OCI-LY1 (cell line): ENCODE measurements at regions not wholly inside any gene's neighbourhood (a gene's known extent, or its start where the extent isn't known, plus 50 kb on each side); places are given as distances from the start of the nearest gene placed in this dataset.

Experiments
- H2AFZ ChIP-seq: fragments of 200-600 bp; sonication (generic), shearing (Covaris generic); 2 replicates; pipeline ENCODE4 v1.6.0; 2014; ENCODE audit warnings: antibody characterized with exemption, mild to moderate bottlenecking, low read length
- H3F3A ChIP-seq: fragments of 200-600 bp; sonication (generic), shearing (Covaris generic); 2 replicates; pipeline ENCODE4 v1.6.0; 2014; ENCODE audit warnings: mild to moderate bottlenecking, antibody characterized with exemption, low read length, moderate library complexity; ENCODE audit not compliant: insufficient read depth
- H3K27ac ChIP-seq: fragments of 200-600 bp; sonication (generic); 2 replicates; pipeline ENCODE4 v1.5.1; 2014; ENCODE audit warnings: low read length, mixed run types, mild to moderate bottlenecking, low read depth; ENCODE audit not compliant: poor library complexity, severe bottlenecking
- H3K27me3 ChIP-seq: fragments of 200-600 bp; sonication (generic); 2 replicates; pipeline ENCODE4 v1.6.0; 2014; ENCODE audit warnings: antibody characterized with exemption, mild to moderate bottlenecking, low read length, moderate library complexity; ENCODE audit not compliant: insufficient read depth
- H3K36me3 ChIP-seq: fragments of 200-600 bp; sonication (generic); 2 replicates; pipeline ENCODE4 v1.6.1; 2014; ENCODE audit warnings: mild to moderate bottlenecking, antibody characterized with exemption, low read length, moderate library complexity, mixed read lengths; ENCODE audit not compliant: insufficient read depth
- H3K4me1 ChIP-seq: fragments of 200-600 bp; sonication (generic); 2 replicates; pipeline ENCODE4 v1.5.1; 2014; ENCODE audit warnings: mild to moderate bottlenecking, low read length, moderate library complexity; ENCODE audit not compliant: insufficient read depth, severe bottlenecking
- H3K4me2 ChIP-seq: fragments of 200-600 bp; sonication (generic), shearing (Covaris generic); 2 replicates; pipeline ENCODE4 v1.6.1; 2014; ENCODE audit warnings: low read length
- H3K4me3 ChIP-seq: fragments of 200-600 bp; sonication (generic); 2 replicates; pipeline ENCODE4 v1.5.1; 2014; ENCODE audit warnings: low read length, low read depth, mild to moderate bottlenecking, mixed read lengths; ENCODE audit not compliant: poor library complexity, severe bottlenecking
- H3K79me2 ChIP-seq: fragments of 200-600 bp; shearing (Covaris generic); 2 replicates; pipeline ENCODE4 v1.6.1; 2016; ENCODE audit warnings: mixed run types, low read length, mixed read lengths; ENCODE audit not compliant: insufficient read depth
- H3K9ac ChIP-seq: fragments of 200-600 bp; sonication (generic), shearing (Covaris generic); 2 replicates; pipeline ENCODE4 v1.6.1; 2014; ENCODE audit warnings: mild to moderate bottlenecking, low read length, mixed read lengths
- H3K9me2 ChIP-seq: fragments of 200-600 bp; sonication (generic), shearing (Covaris generic); 2 replicates; pipeline ENCODE4 v1.6.1; 2014; ENCODE audit warnings: low read depth, mild to moderate bottlenecking, low read length, mixed read lengths
- H3K9me3 ChIP-seq: fragments of 200-600 bp; shearing (Covaris generic); 2 replicates; pipeline ENCODE4 v1.6.1; 2014; ENCODE audit warnings: low read length, mixed read lengths
- H4K20me1 ChIP-seq: fragments of 200-600 bp; sonication (generic), shearing (Covaris generic); 2 replicates; pipeline ENCODE4 v1.6.0; 2016; ENCODE audit warnings: mild to moderate bottlenecking, low read length; ENCODE audit not compliant: insufficient read depth
- EZH2 ChIP-seq: fragments of 200-600 bp; sonication (generic), shearing (Covaris generic); IDR thresholded peaks from 2 replicates; pipeline ENCODE4 v1.8.0; 2017; ENCODE audit warnings: borderline replicate concordance, mixed run types, mild to moderate bottlenecking, antibody characterized with exemption, low read length, moderate library complexity, mixed read lengths
- TF ChIP-seq, protein P1 (sequence below): fragments of 200-600 bp; sonication (generic), shearing (Covaris generic); IDR thresholded peaks from 2 replicates; pipeline ENCODE4 v1.5.1; 2017; ENCODE audit warnings: mild to moderate bottlenecking, antibody characterized with exemption, low read length, moderate library complexity, mixed read lengths

- no peak overlapping the region for H3K27ac ChIP-seq
- no peaks in the 10 kb centered on the region for H4K20me1 ChIP-seq
- H3K27me3 ChIP-seq, result no peaks in the 10 kb centered on the region
- TF ChIP-seq, protein P1, sequence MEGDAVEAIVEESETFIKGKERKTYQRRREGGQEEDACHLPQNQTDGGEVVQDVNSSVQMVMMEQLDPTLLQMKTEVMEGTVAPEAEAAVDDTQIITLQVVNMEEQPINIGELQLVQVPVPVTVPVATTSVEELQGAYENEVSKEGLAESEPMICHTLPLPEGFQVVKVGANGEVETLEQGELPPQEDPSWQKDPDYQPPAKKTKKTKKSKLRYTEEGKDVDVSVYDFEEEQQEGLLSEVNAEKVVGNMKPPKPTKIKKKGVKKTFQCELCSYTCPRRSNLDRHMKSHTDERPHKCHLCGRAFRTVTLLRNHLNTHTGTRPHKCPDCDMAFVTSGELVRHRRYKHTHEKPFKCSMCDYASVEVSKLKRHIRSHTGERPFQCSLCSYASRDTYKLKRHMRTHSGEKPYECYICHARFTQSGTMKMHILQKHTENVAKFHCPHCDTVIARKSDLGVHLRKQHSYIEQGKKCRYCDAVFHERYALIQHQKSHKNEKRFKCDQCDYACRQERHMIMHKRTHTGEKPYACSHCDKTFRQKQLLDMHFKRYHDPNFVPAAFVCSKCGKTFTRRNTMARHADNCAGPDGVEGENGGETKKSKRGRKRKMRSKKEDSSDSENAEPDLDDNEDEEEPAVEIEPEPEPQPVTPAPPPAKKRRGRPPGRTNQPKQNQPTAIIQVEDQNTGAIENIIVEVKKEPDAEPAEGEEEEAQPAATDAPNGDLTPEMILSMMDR, result no peak
- no peak for TF ChIP-seq EZH2
- H3K4me1 ChIP-seq, result no peaks in the 10 kb centered on the region
- no peaks in the 10 kb centered on the region for H3K79me2 ChIP-seq
- H3K36me3 ChIP-seq, result no peaks in the 10 kb centered on the region
- H3K9ac ChIP-seq, result no peak overlapping the region
- H2AFZ ChIP-seq, result no peak overlapping the region
- H3F3A ChIP-seq, result no peaks in the 10 kb centered on the region
- H3K4me2 ChIP-seq, result no peak overlapping the region
- H3K9me2 ChIP-seq, result no peaks in the 10 kb centered on the region
- H3K4me3 ChIP-seq, result no peak overlapping the region
- no peaks in the 10 kb centered on the region for H3K9me3 ChIP-seq
Observed at GRCh38 chr1:29934255-29934772, 698.0 kb downstream of the PTPRU start.

GRCh38 chr1:29933067-29933466, 696.7 kb downstream of the PTPRU start:
- Histone ChIP-seq H2AFZ (no peak overlapping the region), H3K27me3 (no peaks in the 10 kb centered on the region), H3K9me2 (no peaks in the 10 kb centered on the region), H3K4me3 (no peak overlapping the region), H4K20me1 (no peaks in the 10 kb centered on the region), H3K9ac (no peak overlapping the region), H3F3A (no peaks in the 10 kb centered on the region), H3K79me2 (no peaks in the 10 kb centered on the region), H3K4me2 (no peak overlapping the region), H3K9me3 (no peaks in the 10 kb centered on the region), H3K27ac (no peak overlapping the region), H3K36me3 (no peaks in the 10 kb centered on the region), H3K4me1 (no peaks in the 10 kb centered on the region)
- no peak for TF ChIP-seq EZH2
- TF ChIP-seq, protein P1, result no peak

DNA sequence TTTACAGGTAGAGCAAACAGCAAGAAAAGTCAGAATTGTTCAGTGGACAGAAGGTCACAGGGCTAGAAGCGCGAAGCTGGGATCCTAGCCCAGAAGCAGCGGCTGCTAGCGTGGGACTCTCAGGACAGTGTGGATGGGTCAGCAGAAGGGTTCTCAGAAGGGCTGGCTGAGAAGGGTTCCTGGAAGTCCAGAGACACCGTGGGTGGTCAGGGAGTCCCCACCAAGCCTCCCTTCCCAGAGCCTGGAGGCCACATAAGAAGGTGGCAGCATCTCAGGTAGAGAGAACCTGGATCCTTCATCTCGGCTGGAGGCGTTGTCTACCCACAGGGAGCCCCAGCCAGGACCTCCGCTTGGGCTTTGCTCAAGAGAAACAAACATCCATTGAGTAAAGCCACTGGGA, 696.3 kb downstream of the PTPRU start:
- Histone ChIP-seq H3K79me2 (no peaks in the 10 kb centered on the region), H3K27me3 (no peaks in the 10 kb centered on the region), H3K36me3 (no peaks in the 10 kb centered on the region), H3K4me3 (no peak overlapping the region), H3K4me2 (no peak overlapping the region), H4K20me1 (no peaks in the 10 kb centered on the region), H3K9ac (no peak overlapping the region), H3K9me2 (no peaks in the 10 kb centered on the region), H3F3A (no peaks in the 10 kb centered on the region), H3K27ac (no peak overlapping the region), H3K9me3 (no peaks in the 10 kb centered on the region), H3K4me1 (no peaks in the 10 kb centered on the region), H2AFZ (no peak overlapping the region)
- TF ChIP-seq EZH2, result no peak
- TF ChIP-seq, protein P1, result no peak
